ENCODE measurements at regions not wholly inside any gene's neighbourhood (a gene's known extent, or its start where the extent isn't known, plus 50 kb on each side); places are given as distances from the start of the nearest gene placed in this dataset.

GRCh38 chr16:80171746-80172145, 369.0 kb upstream of the DYNLRB2 start:
- no peak for DNase-seq
- H3K4me3 Mint-ChIP-seq = no peak overlapping the region
- H3K36me3 Mint-ChIP-seq (ENCODE audit: low read depth) = no peaks in the 10 kb centered on the region
- no peak overlapping the region for H3K27ac Mint-ChIP-seq
- no peak overlapping the region for H3K4me3 ChIP-seq (ENCODE audit: low read length)
- peaks cover 16% of the 10 kb centered on the region for H3K27me3 Mint-ChIP-seq (ENCODE audit: insufficient read depth)
- H3K27me3 ChIP-seq (ENCODE audit: control insufficient read depth, insufficient read depth, low read length, poor library complexity, severe bottlenecking) = peaks cover 4% of the 10 kb centered on the region
- no peaks in the 10 kb centered on the region for H3K36me3 ChIP-seq (ENCODE audit: control insufficient read depth, insufficient read depth, low read length)
- peaks cover 2% of the 10 kb centered on the region for H3K9me3 Mint-ChIP-seq
- peaks cover 3% of the 10 kb centered on the region for H3K9me3 ChIP-seq (ENCODE audit: control insufficient read depth, low read length)
- H3K4me1 ChIP-seq (ENCODE audit: control insufficient read depth, insufficient read depth, low read length) = no peaks in the 10 kb centered on the region
- H3K9ac ChIP-seq (ENCODE audit: extremely low read depth, low read length, poor library complexity, severe bottlenecking) = no peak overlapping the region
- H3K4me1 Mint-ChIP-seq = no peaks in the 10 kb centered on the region
- WGBS, 2 experiments (ENCODE audit: insufficient coverage in 1 of 2, insufficient read length in 1 of 2) = 73 to 95% methylated on average over 2 to 4 of the region's 4 CpGs
- no peak overlapping the region for H3K27ac ChIP-seq (ENCODE audit: low read depth, low read length)
- no peak for TF ChIP-seq CTCF (conservative IDR thresholded peaks at IDR 0.05)

DNA sequence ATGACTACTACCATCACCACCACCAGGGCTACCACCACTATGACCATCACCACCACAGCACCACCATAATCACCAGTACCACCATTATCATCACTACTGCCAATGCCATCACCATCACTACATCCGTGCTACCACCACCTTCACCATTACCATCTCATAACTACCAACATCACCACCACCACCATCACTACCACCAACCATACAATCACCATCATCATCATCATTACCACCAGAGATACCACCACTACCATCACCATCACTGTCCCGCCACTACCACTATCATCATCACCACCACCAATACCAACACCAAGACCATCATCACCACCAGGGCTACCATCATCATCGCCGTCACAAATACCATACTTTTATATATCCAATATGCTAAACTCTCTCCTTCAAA, 369.6 kb upstream of the DYNLRB2 start:
- peaks cover 4% of the 10 kb centered on the region for H3K27me3 ChIP-seq (ENCODE audit: control insufficient read depth, insufficient read depth, low read length, poor library complexity, severe bottlenecking)
- 91 to 96% methylated on average over 4 of the region's 4 CpGs for WGBS, 2 experiments (ENCODE audit: insufficient coverage in 1 of 2, insufficient read length in 1 of 2)
- no peak overlapping the region for H3K4me3 ChIP-seq (ENCODE audit: low read length)
- Mint-ChIP-seq H3K27ac (no peak overlapping the region), H3K36me3 (ENCODE audit: low read depth) (no peaks in the 10 kb centered on the region), H3K4me1 (no peaks in the 10 kb centered on the region), H3K27me3 (ENCODE audit: insufficient read depth) (peaks cover 17% of the 10 kb centered on the region), H3K9me3 (peaks cover 7% of the 10 kb centered on the region), H3K4me3 (no peak overlapping the region)
- H3K27ac ChIP-seq (ENCODE audit: low read depth, low read length) = no peak overlapping the region
- no peak overlapping the region for H3K9ac ChIP-seq (ENCODE audit: extremely low read depth, low read length, poor library complexity, severe bottlenecking)
- H3K36me3 ChIP-seq (ENCODE audit: control insufficient read depth, insufficient read depth, low read length) = no peaks in the 10 kb centered on the region
- no peak for TF ChIP-seq CTCF (conservative IDR thresholded peaks at IDR 0.05)
- DNase-seq = no peak
- peaks cover 8% of the 10 kb centered on the region for H3K9me3 ChIP-seq (ENCODE audit: control insufficient read depth, low read length)
- no peaks in the 10 kb centered on the region for H3K4me1 ChIP-seq (ENCODE audit: control insufficient read depth, insufficient read depth, low read length)

GRCh38 chr16:80167657-80168390, 373.0 kb upstream of the DYNLRB2 start:
- no peak overlapping the region for H3K4me3 Mint-ChIP-seq
- peaks cover 12% of the 10 kb centered on the region for H3K9me3 Mint-ChIP-seq
- Histone ChIP-seq H3K27ac (ENCODE audit: low read depth, low read length) (no peak overlapping the region), H3K4me1 (ENCODE audit: control insufficient read depth, insufficient read depth, low read length) (no peaks in the 10 kb centered on the region), H3K4me3 (ENCODE audit: low read length) (peak overlapping the region; percentile 13), H3K9me3 (ENCODE audit: control insufficient read depth, low read length) (peaks cover 16% of the 10 kb centered on the region), H3K27me3 (ENCODE audit: control insufficient read depth, insufficient read depth, low read length, poor library complexity, severe bottlenecking) (peaks cover 4% of the 10 kb centered on the region), H3K36me3 (ENCODE audit: control insufficient read depth, insufficient read depth, low read length) (no peaks in the 10 kb centered on the region), H3K9ac (ENCODE audit: extremely low read depth, low read length, poor library complexity, severe bottlenecking) (no peak overlapping the region)
- H3K4me1 Mint-ChIP-seq = peaks cover 3% of the 10 kb centered on the region
- DNase-seq = no peak
- peaks cover 19% of the 10 kb centered on the region for H3K27me3 Mint-ChIP-seq (ENCODE audit: insufficient read depth)
- H3K27ac Mint-ChIP-seq = no peak overlapping the region
- WGBS, 2 experiments (ENCODE audit: insufficient coverage in 1 of 2, insufficient read length in 1 of 2) = 90 to 94% methylated on average over 5 to 10 of the region's 10 CpGs
- H3K36me3 Mint-ChIP-seq (ENCODE audit: low read depth) = no peaks in the 10 kb centered on the region
- no peak for TF ChIP-seq CTCF (conservative IDR thresholded peaks at IDR 0.05)
